ENCODE measurements at regions not wholly inside any gene's neighbourhood (a gene's known extent, or its start where the extent isn't known, plus 50 kb on each side); places are given as distances from the start of the nearest gene placed in this dataset.
A peak's percentile ranks its signal among the peaks of the same experiment; 100 is the strongest.
"Not testable (repeated sequence)": the region's sequence is repeated elsewhere in the genome, so short reads cannot be mapped to it uniquely, and the experiment has no call there.

DNA sequence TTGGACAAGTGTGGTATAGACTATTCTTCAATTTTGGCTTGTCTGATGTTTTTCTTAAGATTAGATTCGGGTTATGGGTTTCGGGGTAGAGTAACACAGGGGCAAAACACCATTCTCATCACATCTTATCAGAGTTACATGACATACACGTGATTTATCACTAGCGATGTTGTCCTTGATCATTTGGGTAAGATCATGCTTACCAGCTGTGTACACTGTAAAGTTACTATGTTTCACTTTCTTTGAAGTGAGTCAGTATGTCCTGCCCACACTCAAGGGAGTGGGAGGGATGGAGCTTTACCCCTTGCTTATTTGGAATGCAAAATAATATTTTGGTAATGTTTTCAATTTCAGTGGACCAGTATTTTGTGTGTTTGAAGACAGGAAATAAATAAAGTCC, 101.8 kb upstream of the TAF11L2 start:
- intact Hi-C loops (cut with DNase I): no loop called here
- DNase-seq: no peak

DNA sequence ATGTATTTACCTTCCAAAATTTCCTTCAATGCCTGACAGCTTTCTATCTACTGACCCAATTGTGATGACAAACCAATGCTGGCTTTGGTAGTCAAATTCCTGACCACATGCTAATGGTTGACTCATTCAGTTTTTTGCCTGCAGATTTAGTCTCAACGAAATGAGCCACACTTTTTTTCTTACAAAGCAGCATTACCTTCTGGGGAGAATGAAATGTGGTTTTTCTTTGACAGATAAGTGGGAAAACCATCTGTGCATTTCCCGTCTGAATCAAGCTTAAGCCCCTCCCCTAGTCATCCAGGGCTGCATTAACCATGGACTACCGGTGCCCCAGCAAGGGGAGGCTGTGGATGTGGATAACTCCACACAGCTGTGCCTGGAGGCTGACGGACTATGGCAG, 99.6 kb upstream of the TAF11L2 start:
- intact Hi-C loops (cut with DNase I): no loop called here
- no peak for DNase-seq

DNA sequence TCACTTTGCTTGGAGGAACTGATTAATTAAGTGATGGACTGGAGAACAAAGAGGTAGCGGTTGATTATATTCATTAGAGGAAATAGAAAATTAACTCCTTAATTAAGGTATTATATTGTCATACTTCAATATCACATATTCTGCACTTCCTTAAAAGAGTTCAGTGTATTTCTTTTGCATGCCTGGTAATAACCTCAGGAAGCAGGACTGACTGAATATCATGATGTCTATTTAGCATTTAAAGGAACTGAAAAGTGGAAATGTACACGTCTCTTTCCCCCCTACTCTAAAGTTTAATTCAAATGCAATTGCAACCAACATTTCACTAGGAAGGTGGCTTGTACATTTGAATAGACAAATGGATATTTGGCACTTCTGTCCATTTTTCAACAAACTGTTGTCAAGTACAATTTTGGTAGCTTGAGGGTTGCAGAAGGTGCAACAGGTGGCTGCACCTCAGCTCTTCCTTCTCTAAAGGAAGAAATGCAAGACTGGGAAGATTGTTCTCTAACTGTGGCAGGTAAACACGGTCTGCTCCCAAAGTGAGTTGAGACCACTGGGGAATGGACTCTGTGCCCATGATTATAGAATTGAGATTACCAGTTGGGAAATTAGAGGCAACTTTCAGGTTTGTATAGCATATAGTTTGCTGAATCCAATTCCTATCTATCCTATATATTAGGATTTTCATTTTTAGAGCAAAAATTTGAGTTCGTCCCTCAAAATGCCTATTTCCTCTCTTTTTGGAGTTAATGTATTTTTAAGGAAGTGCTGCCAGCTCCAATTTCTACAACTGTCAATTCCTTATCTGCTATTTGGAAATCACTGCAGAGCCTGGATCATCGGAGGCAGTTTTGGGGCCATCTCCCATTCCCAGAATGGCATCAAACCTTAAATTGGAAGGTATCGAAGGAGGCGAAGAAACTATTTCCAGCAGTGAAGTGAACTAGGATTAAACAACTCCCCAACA, 98.9 kb upstream of the TAF11L2 start:
- DNase-seq: no peak
- intact Hi-C loops (cut with DNase I): no loop called here

DNA sequence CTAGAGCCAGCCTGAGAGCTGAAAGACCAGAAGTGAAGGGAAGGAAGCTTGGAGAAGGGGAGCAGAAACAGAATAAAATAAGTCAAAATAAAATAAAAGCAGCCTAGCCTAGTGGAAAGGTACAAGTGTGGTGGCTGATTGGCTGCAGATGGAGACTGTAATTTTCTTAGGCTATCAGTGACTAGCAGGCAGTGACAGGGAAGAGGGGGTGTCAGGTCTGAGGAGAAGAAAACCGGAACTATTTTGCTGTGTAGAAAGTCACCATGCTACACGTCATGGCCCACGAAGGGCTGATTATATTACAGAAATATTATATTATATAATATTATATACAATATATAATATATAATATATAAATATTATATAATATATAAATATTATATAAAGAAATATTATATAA, 98.1 kb upstream of the TAF11L2 start:
- intact Hi-C loops (cut with DNase I): no loop called here

DNA sequence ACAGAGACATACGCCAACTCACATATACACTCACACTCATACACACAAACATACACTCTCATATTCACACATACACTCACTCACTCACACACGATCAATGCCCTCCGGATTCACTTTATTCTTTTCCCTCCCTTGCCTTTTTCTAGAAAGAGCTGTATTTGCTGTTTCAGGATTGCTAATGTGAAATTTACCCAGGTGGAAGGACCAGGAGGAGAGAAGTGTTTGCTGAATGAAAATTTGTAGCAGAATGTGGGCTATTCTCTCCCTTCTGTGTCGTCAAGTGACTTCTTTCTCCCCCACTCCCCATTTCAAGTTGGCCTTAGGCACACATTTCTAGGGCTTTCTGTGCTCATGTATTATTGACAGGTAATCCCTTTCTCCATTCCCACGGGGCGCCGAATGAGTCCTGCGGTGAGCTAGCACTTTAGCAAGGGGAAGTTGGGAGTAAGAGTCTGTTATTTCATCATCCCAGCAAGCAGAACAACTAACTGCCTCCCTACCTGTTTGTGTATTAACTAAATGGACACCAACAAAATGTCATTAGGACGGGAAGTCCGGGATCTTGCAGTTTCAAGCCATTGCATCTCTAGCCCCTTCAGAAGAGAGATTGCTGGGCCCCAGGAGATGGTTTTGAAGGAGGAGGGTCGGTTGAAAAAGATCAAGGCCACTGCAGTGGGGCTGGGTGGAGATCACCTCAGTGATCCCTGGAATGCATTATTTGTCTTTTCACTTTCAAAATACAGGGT, 97.1 kb upstream of the TAF11L2 start:
- intact Hi-C loops (cut with DNase I): no loop called here
- no peak for DNase-seq

More for the DNA sequence above, 98.1 kb upstream of the TAF11L2 start:
- no peak for DNase-seq

DNA sequence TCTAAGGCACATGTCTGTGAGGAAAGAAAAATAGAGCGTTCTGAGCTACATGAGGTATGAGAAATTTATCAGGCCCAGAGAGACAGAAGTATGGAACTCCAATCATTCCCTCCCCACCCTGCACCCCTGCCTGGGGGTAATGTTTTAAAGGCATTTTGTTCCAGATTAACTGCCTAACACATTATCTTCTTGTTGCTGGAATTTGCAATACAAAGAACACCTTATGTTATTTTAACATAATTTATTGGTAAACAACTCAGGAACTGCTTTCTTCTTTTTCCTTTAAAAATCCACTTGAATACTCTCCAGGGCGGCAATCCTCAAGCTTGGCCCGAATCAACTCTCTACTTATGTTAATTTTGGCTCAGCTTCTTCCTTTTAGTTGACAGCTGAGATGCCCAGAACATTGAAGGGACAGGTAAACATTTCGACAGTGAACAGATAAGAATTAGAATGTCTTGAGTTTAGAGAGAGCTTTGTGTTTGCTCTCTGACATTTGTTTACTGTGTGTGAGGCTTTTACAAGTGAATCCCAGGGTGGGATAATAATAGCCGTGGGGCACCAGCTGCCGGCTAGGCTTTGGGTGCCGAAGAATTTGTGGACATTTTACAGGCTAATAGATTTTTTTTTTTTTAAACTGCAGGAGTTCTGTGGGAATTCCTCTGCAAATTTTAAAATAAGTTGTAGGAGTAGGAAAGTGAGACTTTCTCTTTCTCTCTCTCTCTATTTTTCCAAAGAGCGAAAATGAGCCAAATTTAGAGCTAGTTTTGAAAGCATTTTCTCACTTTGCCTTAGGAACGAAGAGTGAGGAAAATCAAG, 96.4 kb upstream of the TAF11L2 start:
- no peak for DNase-seq
- intact Hi-C loops (cut with DNase I): no loop called here

DNA sequence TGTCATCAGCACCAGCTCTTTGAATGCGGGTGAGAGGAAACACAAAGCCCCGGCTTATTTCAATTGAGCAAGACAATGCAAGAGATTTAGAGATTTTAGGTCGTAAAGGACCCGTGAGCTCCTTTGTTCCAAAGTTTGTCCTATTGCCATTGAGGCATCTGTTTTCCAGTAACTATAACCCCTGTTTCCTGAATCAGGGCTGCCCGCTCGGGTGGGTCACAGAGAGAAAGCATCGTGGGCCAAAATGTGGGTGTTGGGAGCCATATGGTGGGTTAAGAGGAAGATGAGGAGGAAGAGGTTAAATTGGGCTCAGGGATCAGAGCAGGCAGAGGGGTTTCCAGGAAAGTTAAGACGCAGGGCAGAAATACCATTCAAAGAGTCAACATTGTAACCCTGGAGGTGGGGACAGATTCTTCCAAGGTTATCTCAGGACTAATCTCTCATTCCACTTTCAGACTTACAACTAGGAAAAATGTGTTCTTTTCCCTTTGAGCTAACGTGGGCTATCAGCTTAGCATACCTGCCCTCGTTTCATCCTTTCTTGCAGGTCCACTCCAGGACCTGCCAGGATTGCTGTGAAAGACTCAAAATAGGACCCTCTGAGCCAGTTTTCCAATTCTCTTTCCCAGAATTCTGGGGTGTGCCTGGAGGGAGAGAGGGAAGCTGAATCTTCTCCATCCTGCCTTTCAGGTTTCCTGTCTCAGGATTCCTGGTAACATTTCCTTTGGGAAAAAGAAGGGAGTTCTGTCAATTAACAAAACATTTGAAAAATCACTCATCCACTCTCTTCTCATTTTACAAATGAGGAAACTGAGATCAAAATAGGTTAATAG, 95.5 kb upstream of the TAF11L2 start:
- intact Hi-C loops (cut with DNase I): no loop called here
- no peak for DNase-seq

DNA sequence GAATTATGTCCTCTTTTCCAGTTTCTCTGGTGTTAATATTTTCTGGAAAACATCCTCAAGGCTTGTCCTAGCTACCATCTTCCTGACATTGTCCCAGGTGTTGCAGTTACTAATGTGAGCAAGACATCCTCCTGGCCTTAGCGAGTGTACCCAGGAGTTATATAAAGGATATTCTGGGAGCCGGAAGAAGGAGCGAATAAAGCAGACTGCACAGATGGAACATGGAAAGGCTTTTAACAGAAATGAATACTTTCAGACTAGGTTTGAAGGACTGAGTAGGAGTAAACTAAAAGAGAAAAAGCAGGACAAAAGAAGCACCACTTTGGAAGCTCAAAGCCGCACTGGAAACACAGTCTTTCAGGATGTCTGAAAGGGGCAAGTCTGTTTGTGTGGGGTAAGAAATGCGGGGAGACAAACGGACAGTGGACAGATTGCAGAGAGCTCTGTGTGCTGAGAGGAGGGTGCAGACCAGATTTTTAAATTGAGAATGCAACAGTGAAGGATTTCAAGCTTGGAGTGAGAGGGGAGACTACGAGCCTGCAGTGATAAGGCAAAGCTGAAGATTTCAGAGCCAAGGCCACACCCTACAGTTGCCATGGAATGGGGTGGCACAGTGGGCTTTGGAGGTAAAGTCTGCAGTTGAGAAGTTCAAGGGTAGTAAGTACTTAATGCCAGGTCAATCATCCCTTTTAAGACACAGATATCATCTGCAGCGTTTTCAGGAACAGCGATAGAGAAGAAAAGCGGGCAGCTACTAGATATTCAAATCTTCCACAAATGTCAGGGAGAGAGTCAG, 94.1 kb upstream of the TAF11L2 start:
- DNase-seq: no peak
- intact Hi-C loops (cut with DNase I): no loop called here

DNA sequence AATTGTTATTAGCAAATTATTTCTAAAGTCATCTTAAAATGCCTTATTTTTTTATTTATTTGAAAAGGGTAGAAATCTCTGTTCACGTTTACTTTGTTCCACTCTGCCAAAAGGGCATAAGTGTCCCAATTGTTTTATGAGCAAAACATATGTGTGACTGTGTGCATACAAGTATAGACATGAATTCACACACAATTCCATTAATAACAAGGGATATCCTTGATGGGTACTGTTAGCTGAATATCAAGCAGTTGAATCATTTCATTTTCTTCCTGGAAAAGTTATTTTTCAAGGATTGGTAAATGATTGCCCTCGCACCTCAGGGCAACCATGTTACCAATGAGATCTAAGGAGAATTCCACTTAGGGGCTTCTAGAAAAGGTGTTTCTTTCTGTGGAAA, 92.1 kb upstream of the TAF11L2 start:
- intact Hi-C loops (cut with DNase I): no loop called here
- DNase-seq: no peak

DNA sequence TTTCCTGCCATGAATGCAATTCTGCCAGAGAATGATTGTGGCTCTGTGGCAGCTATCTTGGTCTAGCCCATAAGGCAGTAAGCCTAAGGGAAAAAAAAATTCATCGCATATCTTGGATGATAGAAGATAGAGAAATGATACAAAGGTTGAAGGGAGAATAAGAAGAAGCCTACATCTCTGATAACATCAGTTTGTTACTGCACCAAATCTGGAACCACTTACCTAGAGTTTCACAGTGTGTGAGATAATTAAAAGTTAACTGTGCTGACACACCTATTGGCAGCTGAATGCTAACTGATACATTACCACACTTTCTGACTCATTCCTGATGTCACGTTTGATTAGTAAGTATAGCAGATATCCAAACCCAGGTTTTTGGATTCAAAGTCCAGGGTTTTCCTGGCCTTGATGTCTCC, 91.6 kb upstream of the TAF11L2 start:
- intact Hi-C loops (cut with DNase I): no loop called here

DNA sequence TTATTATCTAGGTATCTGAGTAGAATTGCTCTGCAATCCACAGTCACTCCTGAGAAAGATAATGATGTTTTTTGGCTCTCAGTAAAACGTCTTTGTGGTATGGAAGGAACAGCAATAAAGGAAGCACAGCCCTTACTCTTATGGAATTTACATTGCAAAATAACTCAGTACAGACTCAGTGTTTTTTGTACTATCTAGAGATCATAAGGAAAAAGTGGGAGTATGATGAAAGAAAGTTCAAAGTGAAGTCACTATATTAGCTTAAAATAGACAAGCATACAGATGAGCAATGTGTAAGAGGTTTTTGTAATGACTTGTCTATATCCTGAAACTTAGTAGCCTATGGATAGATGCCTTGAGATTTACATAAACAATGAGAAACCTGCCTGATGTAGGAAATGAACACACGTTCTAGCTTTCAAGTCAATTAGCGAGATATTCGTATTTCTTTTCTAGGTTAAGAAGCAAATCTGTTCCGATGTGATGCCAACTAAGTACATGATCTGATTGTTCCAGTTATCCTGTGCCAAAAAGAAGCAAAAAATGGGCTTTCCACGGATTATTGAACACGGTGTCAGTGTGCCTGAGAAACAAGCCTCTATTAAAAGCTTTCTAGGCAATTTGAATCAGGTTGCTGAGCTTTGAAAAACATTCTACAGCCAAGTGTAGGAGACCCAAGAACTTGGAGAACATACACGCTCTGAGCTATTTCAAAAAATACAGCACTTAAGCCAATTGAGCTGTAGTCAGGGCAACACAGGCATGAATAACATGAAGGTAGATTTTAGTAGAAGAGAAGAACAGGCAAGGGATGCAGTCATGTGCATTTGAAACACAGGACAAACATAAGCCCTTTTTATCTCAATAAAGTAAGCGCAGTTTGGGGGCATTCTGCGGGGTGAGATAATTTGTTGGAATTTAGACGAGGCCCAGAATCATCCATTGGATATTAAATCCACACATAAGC, 86.3 kb upstream of the TAF11L2 start:
- DNase-seq: peak in 1 of 42 donors; percentile 2

More for the DNA sequence above, 91.6 kb upstream of the TAF11L2 start:
- DNase-seq: no peak

DNA sequence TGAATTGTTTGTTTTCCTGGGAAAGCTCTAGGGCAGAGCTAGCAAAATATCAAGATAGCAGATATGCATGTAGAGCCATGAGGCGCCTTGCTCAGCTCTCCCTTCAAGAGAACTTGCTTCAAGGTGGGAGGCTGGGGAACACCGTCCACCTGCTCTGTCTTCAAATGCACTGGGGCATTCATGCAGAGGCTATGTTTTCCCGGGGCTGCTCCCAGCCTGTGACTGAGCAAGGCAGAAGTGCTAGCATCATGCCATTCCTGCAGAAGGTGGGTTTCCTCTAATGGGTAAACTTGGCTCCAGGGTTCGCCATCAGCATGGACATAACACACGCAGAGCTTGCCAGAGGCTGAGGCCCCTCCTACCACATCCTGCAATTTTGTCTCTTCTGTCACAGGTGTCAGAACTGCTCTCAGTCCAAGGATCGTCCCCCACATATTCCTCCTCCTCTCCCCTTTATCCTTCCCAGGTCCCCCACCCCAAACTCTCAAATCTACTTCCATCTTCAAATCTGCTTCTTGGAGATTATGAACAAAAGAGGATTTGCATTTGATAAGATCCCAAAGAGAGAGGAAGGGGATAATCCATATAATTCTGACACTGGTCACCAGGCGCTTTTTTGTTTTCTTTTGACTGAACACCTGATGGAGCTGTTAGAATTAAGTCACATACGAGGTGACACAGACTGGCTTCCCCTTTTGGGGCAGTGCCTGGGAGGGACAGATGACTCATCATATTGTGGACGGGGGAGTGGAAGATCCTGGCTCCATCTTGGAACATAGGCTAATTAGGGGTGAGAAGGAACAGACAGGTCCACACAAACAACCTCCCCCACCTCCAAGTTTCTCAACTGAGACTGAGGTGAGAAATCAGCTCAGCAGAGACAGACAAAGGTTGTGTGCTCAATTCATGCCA, 85.0 kb upstream of the TAF11L2 start:
- no peak for DNase-seq
- intact Hi-C loops (cut with DNase I): no loop called here

More for the DNA sequence above, 86.3 kb upstream of the TAF11L2 start:
- intact Hi-C loops (cut with DNase I): no loop called here

DNA sequence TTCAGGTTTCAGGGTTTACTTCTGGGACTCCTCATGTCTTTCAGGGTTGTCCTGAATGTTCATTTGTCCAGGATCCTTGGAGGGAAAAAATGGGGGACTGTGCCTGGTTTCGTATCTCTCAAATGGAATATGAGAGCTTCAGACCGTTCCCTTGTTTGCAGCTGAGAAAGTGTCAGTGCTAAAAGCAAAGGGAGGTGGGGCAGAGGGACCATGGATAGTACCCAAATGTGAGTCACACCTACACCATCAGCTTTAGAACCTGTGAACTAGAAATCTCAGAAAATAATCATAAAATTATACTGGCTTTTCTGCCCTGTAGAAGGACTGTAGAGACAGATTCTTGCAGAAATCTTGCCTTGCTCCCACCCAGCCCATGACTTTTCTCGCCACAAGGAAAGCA, 84.3 kb upstream of the TAF11L2 start:
- DNase-seq: no peak
- intact Hi-C loops (cut with DNase I): no loop called here

DNA sequence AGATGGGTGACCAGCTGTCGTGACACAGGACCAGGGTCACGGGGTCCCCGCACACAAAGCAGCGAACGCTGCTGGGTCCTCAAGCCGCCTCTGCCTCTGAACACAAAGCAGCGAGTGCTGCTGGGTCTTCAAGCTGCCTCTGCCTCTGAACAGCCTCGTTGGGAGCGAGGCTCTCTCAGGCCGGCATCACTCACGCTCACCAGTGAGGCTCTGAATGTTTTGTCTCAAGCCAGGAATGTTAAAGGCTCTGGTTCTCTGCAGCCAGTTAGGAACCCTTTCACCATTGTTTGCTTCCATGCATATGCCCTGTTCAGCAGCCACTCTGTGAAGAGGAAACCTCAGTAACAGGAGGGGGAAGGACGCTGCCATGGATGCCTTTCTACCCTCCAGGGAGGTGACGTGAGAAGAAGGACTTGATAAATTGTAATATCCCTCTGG, 82.7 kb upstream of the TAF11L2 start:
- DNase-seq: no peak
- intact Hi-C loops (cut with DNase I): no loop called here

DNA sequence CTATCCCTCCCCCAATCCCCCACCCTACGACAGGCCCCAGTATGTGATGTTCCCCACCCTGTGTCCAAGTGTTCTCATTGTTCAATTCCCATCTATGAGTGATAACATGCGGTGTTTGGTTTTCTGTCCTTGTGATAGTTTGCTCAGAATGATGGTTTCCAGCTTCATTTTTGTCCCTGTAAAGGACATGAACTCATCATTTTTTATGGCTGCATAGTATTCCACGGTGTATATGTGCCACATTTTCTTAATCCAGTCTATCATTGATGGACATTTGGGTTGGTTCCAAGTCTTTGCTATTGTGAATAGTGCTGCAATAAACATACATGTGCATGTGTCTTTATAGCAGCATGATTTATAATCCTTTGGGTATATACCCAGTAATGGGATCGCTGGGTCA, 81.7 kb upstream of the TAF11L2 start:
- intact Hi-C loops (cut with DNase I): not testable (repeated sequence)

DNA sequence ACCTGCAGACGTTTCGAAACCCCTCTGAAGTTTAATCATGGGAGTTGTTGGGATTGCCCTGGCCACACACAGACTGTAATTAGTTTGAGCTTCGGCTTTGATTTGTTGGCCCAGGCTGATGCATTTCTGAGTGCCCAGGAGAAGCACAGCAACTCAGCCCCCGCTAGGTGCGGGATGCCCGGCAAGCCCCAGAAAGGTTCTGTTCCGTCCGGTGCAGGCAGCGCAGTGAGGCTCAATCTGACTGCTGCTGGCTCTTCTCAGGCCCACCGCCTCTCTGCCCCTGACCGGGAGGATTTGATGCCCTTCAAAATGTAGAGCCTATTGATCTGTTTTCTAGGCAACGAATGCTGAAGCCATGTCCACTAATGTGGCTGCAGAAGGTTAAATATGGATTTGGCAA, 73.4 kb upstream of the TAF11L2 start:
- DNase-seq: no peak
- intact Hi-C loops (cut with DNase I): no loop called here

More for the DNA sequence above, 81.7 kb upstream of the TAF11L2 start:
- not testable (repeated sequence) for DNase-seq

All from head of caudate nucleus (tissue), 42 donors.